HCT116 (cell line): ENCODE measurements at regions not wholly inside any gene's neighbourhood (a gene's known extent, or its start where the extent isn't known, plus 50 kb on each side); places are given as distances from the start of the nearest gene placed in this dataset.

Experiments
- ATAC-seq: fragments of 200-7000 bp; cut with Tn5 transposase; 2 replicates; pipeline ENCODE4 v1.9.1; 2020; ENCODE audit warnings: mild to moderate bottlenecking, moderate library complexity
- BruUV-seq: library from RNA; stranded (reverse); fragments of 400-500 nt; replicated peaks from 2 replicates; lab custom pipeline; 2021; lab: Mats Ljungman, UMichigan
- CTCF ChIA-PET: fragments of 300-600 bp; sonication (Branson Sonifier 250); formaldehyde crosslinking; loops from one replicate; lab custom pipeline; 2021; ENCODE audit warnings: antibody characterized with exemption; lab: Charles Lee
- POLR2A ChIA-PET: fragments of 300-600, 350-600 bp; sonication (Branson Sonifier 250); formaldehyde crosslinking; loops from one replicate; lab custom pipeline; 2021; ENCODE audit warnings: antibody characterized with exemption; lab: Charles Lee
- RAD21 ChIA-PET, 2 experiments: fragments of 300-600 bp; sonication (Branson Sonifier 250); formaldehyde crosslinking; loops; one replicate each; lab custom pipeline; 2023; ENCODE audit warnings: low total read pairs in 2 of 2; ENCODE audit not compliant: uncharacterized antibody in 2 of 2, unreplicated experiment in 2 of 2, low non-redundant PET in 1 of 2; lab: Charles Lee
- DNase-seq: peaks from one replicate; pipeline ENCODE4 v3.0.0-alpha.2; 2010; ENCODE audit warnings: low read depth, low spot score
- H2AFZ ChIP-seq: fragments of 200-600 bp; shearing (Covaris generic), sonication (generic); 2 replicates; pipeline ENCODE4 v1.6.1; 2017; ENCODE audit warnings: low read depth, mixed run types, mixed read lengths, antibody characterized with exemption, low read length; ENCODE audit not compliant: poor library complexity, severe bottlenecking
- H3K27ac ChIP-seq: 2 replicates; pipeline ENCODE4 v1.5.1; 2012; ENCODE audit warnings: low read depth, low read length
- H3K27me3 ChIP-seq: fragments of 200-600 bp; sonication (generic); 2 replicates; pipeline ENCODE4 v1.6.1; 2016; ENCODE audit warnings: mixed run types, low read length, mixed read lengths; ENCODE audit not compliant: insufficient read depth
- H3K36me3 ChIP-seq, 2 experiments: fragments of 200-500 bp in 1 of 2; fragments of 200-600 bp in 1 of 2; sonication (Bioruptor generic) in 1 of 2; sonication (generic) in 1 of 2; 2 replicates each; pipeline versions ENCODE4 v1.5.1 to v1.6.1; 2014 to 2016; ENCODE audit warnings: low read length in 2 of 2, inconsistent platforms in 1 of 2, mixed read lengths in 1 of 2, mixed run types in 1 of 2; ENCODE audit not compliant: insufficient read depth in 2 of 2, control insufficient read depth in 1 of 2
- H3K4me1 ChIP-seq, 2 experiments: fragments of 200-600 bp in 1 of 2; sonication (generic) in 1 of 2; 2 replicates each; pipeline versions ENCODE4 v1.5.1 to v1.6.1; 2012 to 2017; ENCODE audit warnings: low read length in 2 of 2, inconsistent platforms in 1 of 2, mild to moderate bottlenecking in 1 of 2, mixed read lengths in 1 of 2, mixed run types in 1 of 2, moderate library complexity in 1 of 2; ENCODE audit not compliant: insufficient read depth in 2 of 2, control insufficient read depth in 1 of 2
- H3K4me2 ChIP-seq: fragments of 200-600 bp; sonication (generic); 2 replicates; pipeline ENCODE4 v1.6.1; 2017; ENCODE audit warnings: mixed run types, low read length, mixed read lengths
- H3K4me3 ChIP-seq, 2 experiments: fragments of 200-600 bp in 1 of 2; sonication (generic) in 1 of 2; replicated peaks in 1 of 2; 2 replicates each; pipeline ENCODE4 v1.5.1; 2011 to 2016; ENCODE audit warnings: low read length in 2 of 2, control low read depth in 1 of 2, low read depth in 1 of 2, mild to moderate bottlenecking in 1 of 2, mixed read lengths in 1 of 2, mixed run types in 1 of 2
- H3K79me2 ChIP-seq: fragments of 200-600 bp; sonication (generic); 2 replicates; pipeline ENCODE4 v1.6.1; 2017; ENCODE audit warnings: mild to moderate bottlenecking, mixed run types, low read length, moderate library complexity, mixed read lengths; ENCODE audit not compliant: insufficient read depth
- H3K9ac ChIP-seq: fragments of 200-600 bp; sonication (generic); 2 replicates; pipeline ENCODE4 v1.6.1; 2016; ENCODE audit warnings: low read length, mixed read lengths
- H3K9me2 ChIP-seq: fragments of 200-600 bp; sonication (generic), shearing (Covaris generic); 2 replicates; pipeline ENCODE4 v1.6.1; 2017; ENCODE audit warnings: mixed run types, mild to moderate bottlenecking, moderate library complexity; ENCODE audit not compliant: insufficient read depth
- H3K9me3 ChIP-seq, 2 experiments: fragments of 200-500 bp in 1 of 2; fragments of 200-600 bp in 1 of 2; sonication (Bioruptor generic) in 1 of 2; sonication (generic) in 1 of 2; 2 replicates each; pipeline ENCODE4 v1.6.1; 2014 to 2017; ENCODE audit warnings: low read length in 2 of 2, mixed read lengths in 2 of 2, inconsistent platforms in 1 of 2, low read depth in 1 of 2, mild to moderate bottlenecking in 1 of 2, mixed run types in 1 of 2, moderate library complexity in 1 of 2; ENCODE audit not compliant: control insufficient read depth in 1 of 2, insufficient read depth in 1 of 2
- H4K20me1 ChIP-seq: fragments of 200-600 bp; sonication (generic), shearing (Covaris generic); 2 replicates; pipeline ENCODE4 v1.6.1; 2017; ENCODE audit warnings: mixed run types, mild to moderate bottlenecking, moderate library complexity; ENCODE audit not compliant: insufficient read depth
- EGR1 ChIP-seq: IDR thresholded peaks from 2 replicates; pipeline ENCODE4 v1.6.1; 2012; ENCODE audit warnings: low read depth
- EZH2phosphoT487 ChIP-seq: fragments of 200-600 bp; IDR thresholded peaks from 2 replicates; pipeline ENCODE4 v1.6.1; 2018; ENCODE audit warnings: antibody characterized with exemption, borderline replicate concordance
- POLR2A ChIP-seq: IDR thresholded peaks from 2 replicates; pipeline ENCODE4 v1.7.0; 2011; ENCODE audit warnings: borderline replicate concordance; ENCODE audit not compliant: insufficient read depth, insufficient read length; ENCODE audit errors: extremely low read depth
- POLR2AphosphoS5 ChIP-seq: IDR thresholded peaks from 2 replicates; pipeline ENCODE4 v1.6.1; 2011; ENCODE audit warnings: mild to moderate bottlenecking, low read depth, low read length, moderate library complexity
- RAD21 ChIP-seq: IDR thresholded peaks from 2 replicates; pipeline ENCODE4 v1.6.1; 2012; ENCODE audit warnings: low read depth, mild to moderate bottlenecking
- SIN3A ChIP-seq: IDR thresholded peaks from 2 replicates; pipeline ENCODE4 v1.6.1; 2012; ENCODE audit warnings: low read depth
- SP1 ChIP-seq: IDR thresholded peaks from 2 replicates; pipeline ENCODE4 v1.6.1; 2012; ENCODE audit warnings: low read depth
- TCF7L2 ChIP-seq: IDR thresholded peaks from 2 replicates; pipeline ENCODE4 v1.7.0; 2011; ENCODE audit warnings: borderline replicate concordance, inconsistent platforms; ENCODE audit not compliant: insufficient read depth, insufficient read length; ENCODE audit errors: extremely low read depth
- YY1 ChIP-seq: IDR thresholded peaks from 2 replicates; pipeline ENCODE4 v1.6.1; 2011; ENCODE audit warnings: low read length, low read depth, moderate library complexity, mild to moderate bottlenecking; ENCODE audit not compliant: insufficient replicate concordance; ENCODE audit errors: extremely low read depth
- ZNF274 ChIP-seq: fragments of 200-500 bp; sonication (Bioruptor generic); IDR thresholded peaks from 2 replicates; pipeline ENCODE4 v1.6.1; 2014; ENCODE audit warnings: mild to moderate bottlenecking, low read depth, low read length, inconsistent platforms
- intact Hi-C: fragments of 100-400 bp; cut with micrococcal nuclease; formaldehyde crosslinking; loops from 2 replicates; pipeline ENCODE4 v1.10.0; 2022
- TF ChIP-seq, protein P1 (sequence below): IDR thresholded peaks from 2 replicates; pipeline ENCODE4 v1.6.1; 2012
- TF ChIP-seq, protein P2 (sequence below), 3 experiments: fragments of 200-600 bp in 1 of 3; sonication (generic) in 1 of 3; IDR thresholded peaks in 2 of 3; conservative IDR thresholded peaks in 1 of 3; 2 replicates each; pipeline ENCODE4 v1.5.1; 2012 to 2017; ENCODE audit warnings: low read depth in 2 of 3, low read length in 2 of 3, antibody characterized with exemption in 1 of 3, borderline replicate concordance in 1 of 3, control low read depth in 1 of 3, mild to moderate bottlenecking in 1 of 3, mixed read lengths in 1 of 3, mixed run types in 1 of 3, moderate library complexity in 1 of 3; ENCODE audit not compliant: insufficient read depth in 1 of 3
- TF ChIP-seq, protein P3 (sequence below): IDR thresholded peaks from 2 replicates; pipeline ENCODE4 v1.6.1; 2011; ENCODE audit warnings: mild to moderate bottlenecking, low read length, moderate library complexity; ENCODE audit not compliant: insufficient replicate concordance; ENCODE audit errors: extremely low read depth

DNA sequence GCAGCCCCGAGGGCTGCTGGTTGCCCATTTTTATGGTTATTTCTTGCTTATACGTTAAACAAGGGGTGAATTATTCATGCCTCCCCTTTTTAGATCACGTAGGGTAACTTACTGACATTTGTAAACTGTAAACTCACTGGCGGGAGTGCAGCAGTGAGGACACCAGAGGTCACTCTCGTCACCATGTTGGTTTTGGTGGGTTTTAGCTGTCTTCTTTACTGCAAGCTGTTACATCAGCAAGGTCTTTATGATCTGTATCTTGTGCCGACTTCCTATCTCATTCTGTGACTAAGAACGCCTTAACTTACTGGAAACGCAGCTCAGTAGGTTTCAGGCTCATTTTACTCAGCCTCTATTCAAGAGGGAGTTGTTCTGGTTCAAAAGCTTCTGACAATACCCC is 155.0 kb upstream of the PRDM9 start:
- Histone ChIP-seq H3K27ac (no peak overlapping the region), H3K36me3 (no peaks in the 10 kb centered on the region)

DNA sequence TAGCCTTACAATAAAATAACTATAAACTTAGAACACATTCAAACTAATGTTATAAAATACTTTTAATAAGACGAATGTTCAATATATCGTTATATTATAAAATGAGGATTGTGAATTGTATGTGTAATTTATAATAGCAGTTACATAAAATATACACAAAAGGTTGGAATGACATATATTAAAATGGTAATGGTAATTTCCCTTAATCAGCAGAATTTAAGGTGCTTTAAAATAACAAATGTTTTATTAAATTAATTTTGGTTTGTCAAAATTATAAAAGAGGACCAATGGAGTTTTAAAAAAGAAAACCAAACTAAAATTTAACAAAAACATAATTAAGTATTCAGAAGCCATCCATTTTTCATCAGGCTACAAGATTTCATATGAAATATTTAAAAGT is 164.3 kb upstream of the PRDM9 start:
- H3K4me2 ChIP-seq: no peak overlapping the region
- no peak for TF ChIP-seq SIN3A
- TF ChIP-seq, protein P1, sequence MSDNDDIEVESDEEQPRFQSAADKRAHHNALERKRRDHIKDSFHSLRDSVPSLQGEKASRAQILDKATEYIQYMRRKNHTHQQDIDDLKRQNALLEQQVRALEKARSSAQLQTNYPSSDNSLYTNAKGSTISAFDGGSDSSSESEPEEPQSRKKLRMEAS: no peak
- TF ChIP-seq, protein P2, sequence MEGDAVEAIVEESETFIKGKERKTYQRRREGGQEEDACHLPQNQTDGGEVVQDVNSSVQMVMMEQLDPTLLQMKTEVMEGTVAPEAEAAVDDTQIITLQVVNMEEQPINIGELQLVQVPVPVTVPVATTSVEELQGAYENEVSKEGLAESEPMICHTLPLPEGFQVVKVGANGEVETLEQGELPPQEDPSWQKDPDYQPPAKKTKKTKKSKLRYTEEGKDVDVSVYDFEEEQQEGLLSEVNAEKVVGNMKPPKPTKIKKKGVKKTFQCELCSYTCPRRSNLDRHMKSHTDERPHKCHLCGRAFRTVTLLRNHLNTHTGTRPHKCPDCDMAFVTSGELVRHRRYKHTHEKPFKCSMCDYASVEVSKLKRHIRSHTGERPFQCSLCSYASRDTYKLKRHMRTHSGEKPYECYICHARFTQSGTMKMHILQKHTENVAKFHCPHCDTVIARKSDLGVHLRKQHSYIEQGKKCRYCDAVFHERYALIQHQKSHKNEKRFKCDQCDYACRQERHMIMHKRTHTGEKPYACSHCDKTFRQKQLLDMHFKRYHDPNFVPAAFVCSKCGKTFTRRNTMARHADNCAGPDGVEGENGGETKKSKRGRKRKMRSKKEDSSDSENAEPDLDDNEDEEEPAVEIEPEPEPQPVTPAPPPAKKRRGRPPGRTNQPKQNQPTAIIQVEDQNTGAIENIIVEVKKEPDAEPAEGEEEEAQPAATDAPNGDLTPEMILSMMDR (IDR thresholded peaks at IDR 0.05 in 2 of 3, conservative IDR thresholded peaks at IDR 0.05 in 1 of 3; ENCODE audit: borderline replicate concordance in 1 of 3, insufficient read depth in 1 of 3, low read depth in 2 of 3, low read length in 2 of 3): no peak
- TF ChIP-seq POLR2A: no peak
- TF ChIP-seq RAD21: no peak
- TF ChIP-seq YY1: no peak
- TF ChIP-seq, protein P3, sequence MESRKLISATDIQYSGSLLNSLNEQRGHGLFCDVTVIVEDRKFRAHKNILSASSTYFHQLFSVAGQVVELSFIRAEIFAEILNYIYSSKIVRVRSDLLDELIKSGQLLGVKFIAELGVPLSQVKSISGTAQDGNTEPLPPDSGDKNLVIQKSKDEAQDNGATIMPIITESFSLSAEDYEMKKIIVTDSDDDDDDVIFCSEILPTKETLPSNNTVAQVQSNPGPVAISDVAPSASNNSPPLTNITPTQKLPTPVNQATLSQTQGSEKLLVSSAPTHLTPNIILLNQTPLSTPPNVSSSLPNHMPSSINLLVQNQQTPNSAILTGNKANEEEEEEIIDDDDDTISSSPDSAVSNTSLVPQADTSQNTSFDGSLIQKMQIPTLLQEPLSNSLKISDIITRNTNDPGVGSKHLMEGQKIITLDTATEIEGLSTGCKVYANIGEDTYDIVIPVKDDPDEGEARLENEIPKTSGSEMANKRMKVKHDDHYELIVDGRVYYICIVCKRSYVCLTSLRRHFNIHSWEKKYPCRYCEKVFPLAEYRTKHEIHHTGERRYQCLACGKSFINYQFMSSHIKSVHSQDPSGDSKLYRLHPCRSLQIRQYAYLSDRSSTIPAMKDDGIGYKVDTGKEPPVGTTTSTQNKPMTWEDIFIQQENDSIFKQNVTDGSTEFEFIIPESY: no peak
- TF ChIP-seq POLR2AphosphoS5: no peak

More for the DNA sequence above, 155.0 kb upstream of the PRDM9 start:
- BruUV-seq: no TSS peak
- Histone ChIP-seq H3K79me2 (no peaks in the 10 kb centered on the region), H3K4me1 (no peaks in the 10 kb centered on the region), H3K9me2 (no peaks in the 10 kb centered on the region), H2AFZ (no peak overlapping the region), H3K4me2 (no peak overlapping the region), H4K20me1 (no peaks in the 10 kb centered on the region), H3K4me3 (no peak overlapping the region), H3K27me3 (no peaks in the 10 kb centered on the region), H3K9me3 (peaks cover 3 to 10% of the 10 kb centered on the region in 2 experiments; a peak in 3 of 4 replicates), H3K9ac (no peak overlapping the region)
- CTCF ChIA-PET: no interaction called here
- TF ChIP-seq TCF7L2 (peak; percentile 21), YY1 (no peak), EGR1 (no peak), EZH2phosphoT487 (no peak), SP1 (no peak), ZNF274 (no peak)
- TF ChIP-seq, protein P2 (IDR thresholded peaks at IDR 0.05 in 2 of 3, conservative IDR thresholded peaks at IDR 0.05 in 1 of 3; ENCODE audit: borderline replicate concordance in 1 of 3, insufficient read depth in 1 of 3, low read depth in 2 of 3, low read length in 2 of 3): no peak
- ATAC-seq (no peak), DNase-seq (no peak)
- RAD21 ChIA-PET: no interaction called here
- POLR2A ChIA-PET: no interaction called here
- intact Hi-C loops: no loop called here

More for the DNA sequence above, 164.3 kb upstream of the PRDM9 start:
- ATAC-seq: no peak
- intact Hi-C loops: no loop called here
- RAD21 ChIA-PET: no interaction called here
- no peak overlapping the region for H3K4me3 ChIP-seq
- no peaks in the 10 kb centered on the region for H3K36me3 ChIP-seq
- BruUV-seq: no TSS peak
- no peak overlapping the region for H2AFZ ChIP-seq
- H3K4me1 ChIP-seq: no peaks in the 10 kb centered on the region
- H3K27me3 ChIP-seq: no peaks in the 10 kb centered on the region
- H3K9me3 ChIP-seq: peaks cover 6 to 10% of the 10 kb centered on the region in 2 experiments; a peak in 2 of 4 replicates
- H3K79me2 ChIP-seq: no peaks in the 10 kb centered on the region
- H3K9ac ChIP-seq: no peak overlapping the region
- H3K9me2 ChIP-seq: no peaks in the 10 kb centered on the region
- CTCF ChIA-PET: no interaction called here
- no peak for DNase-seq
- H3K27ac ChIP-seq: no peak overlapping the region
- H4K20me1 ChIP-seq: no peaks in the 10 kb centered on the region
- POLR2A ChIA-PET: no interaction called here
